Heart left ventricle (tissue), 16 donors: ENCODE measurements at regions not wholly inside any gene's neighbourhood (a gene's known extent, or its start where the extent isn't known, plus 50 kb on each side); places are given as distances from the start of the nearest gene placed in this dataset.

ENCODE experiments used
- ATAC-seq, 4 donors: fragments of 200-7000 bp; cut with Tn5 transposase; one replicate each; pipeline ENCODE4 v1.9.1; 2020 to 2022; ENCODE audit warnings: moderate library complexity in 4 of 4, mild to moderate bottlenecking in 3 of 4, moderate number of reproducible peaks in 1 of 4
- DNase-seq, 5 donors: peaks; one replicate each; pipeline ENCODE4 v3.0.0-alpha.2; 2020
- H3K27ac ChIP-seq, 12 donors: fragments of 200-600 bp; sonication (generic) in 4 of 12; one replicate each; pipeline versions ENCODE4 v1.5.0 to v1.8.0; 2016 to 2022; ENCODE audit warnings: mild to moderate bottlenecking in 2 of 12
- H3K27me3 ChIP-seq, 9 donors: fragments of 200-600 bp; sonication (generic) in 2 of 9; one replicate each; pipeline versions ENCODE4 v1.5.1 to v1.8.0; 2016 to 2022; ENCODE audit warnings: mild to moderate bottlenecking in 3 of 9
- H3K36me3 ChIP-seq, 9 donors: fragments of 200-600 bp; sonication (generic) in 2 of 9; one replicate each; pipeline versions ENCODE4 v1.5.0 to v1.8.0; 2018 to 2022; ENCODE audit warnings: mild to moderate bottlenecking in 2 of 9
- H3K4me1 ChIP-seq, 12 donors: fragments of 200-600 bp; sonication (generic) in 4 of 12; one replicate each; pipeline versions ENCODE4 v1.5.0 to v1.8.0; 2016 to 2022; ENCODE audit warnings: mild to moderate bottlenecking in 3 of 12
- H3K4me3 ChIP-seq, 12 donors: fragments of 200-600 bp; sonication (generic) in 4 of 12; one replicate each; pipeline versions ENCODE4 v1.5.0 to v1.8.0; 2017 to 2022; ENCODE audit warnings: mild to moderate bottlenecking in 9 of 12, moderate library complexity in 4 of 12
- H3K9me3 ChIP-seq, 12 donors: fragments of 200-600 bp; sonication (generic) in 4 of 12; one replicate each; pipeline versions ENCODE4 v1.5.0 to v1.8.0; 2016 to 2022; ENCODE audit warnings: mild to moderate bottlenecking in 1 of 12
- CTCF ChIP-seq, 12 donors: fragments of 200-600 bp; sonication (generic) in 4 of 12; IDR thresholded peaks; one replicate each; pipeline versions ENCODE4 v1.5.0 to v1.8.0; 2018 to 2022; ENCODE audit warnings: antibody characterized with exemption in 12 of 12, mild to moderate bottlenecking in 5 of 12
- POLR2A ChIP-seq, 2 donors: fragments of 450-650 bp; IDR thresholded peaks; one replicate each; pipeline ENCODE4 v1.6.1; 2017; ENCODE audit warnings: antibody characterized with exemption in 2 of 2, mild to moderate bottlenecking in 2 of 2, moderate library complexity in 2 of 2
- WGBS, 4 donors: extraction: QIAGEN DNeasy Blood & Tissue Kit in 2 of 4; methylation state at CpG; one replicate each; pipeline versions ENCODE4 v1.1.5 to v1.1.7; 2013 to 2018; 5-methylcytosine and 5-hydroxymethylcytosine counted together
- intact Hi-C, 10 donors: fragments of 100-400 bp; cut with DNase I; formaldehyde crosslinking; loops; one replicate each; pipeline versions ENCODE4 v1.11.1 to v1.14.2; 2022
- donor health status: ischemic (EF 13 %, LVEDD 7.1; RV severe dilation, severe dysfunction).
- donor health status: healthy with polysubstance abuse.
- donor health status: DM: no; HTN: yes; CAD: no.
- donor health status: DM: no; HTN: no; CAD: no.
- donor health status: ischemic (EF 25% LVEDD 6.9; RV normal size, moderate dysfunction).
- donor health status: ischemic (EF 25% LVEDD 5.7; RV mildly dilated, moderate dysfunction).
- donor health status: healthy.
- donor health status: DM: yes; HTN: yes; CAD: no.
- donor health status: ischemic (EF 35%, LVEDD 5.7; RV mildly dilated, moderate dysfunction).
- donor health status: nonischemic (EF 11% LVEDD 7.7; RV severe dilation, severe dysfunction).
- donor health status: DM: yes; HTN: yes; CAD: no.
- donor health status: PGD.
- donor health status: ischemic (EF 29% LVEDD 5.4; RV normal size, mild dysfunction).
- donor health status: nonischemic (EF 23%, LVEDD 6.1; RV moderate dilation, normal function).

- Histone ChIP-seq H3K9me3 (no peaks in the 10 kb centered on the region), H3K4me1 (no peaks in the 10 kb centered on the region), H3K27ac (no peak overlapping the region), H3K36me3 (peaks cover 0 to 7% (median 0%) of the 10 kb centered on the region in 9 donors), H3K27me3 (no peaks in the 10 kb centered on the region), H3K4me3 (no peak overlapping the region)
- intact Hi-C loops: loop anchor here in 1 of 10 donors (10.0 kb wide), 1 partner anchor 150 kb away; no protein-coding TSS in a partner anchor
- DNase-seq (no peak), ATAC-seq (no peak)
- TF ChIP-seq CTCF (IDR thresholded peaks at IDR 0.05) (no peak), POLR2A (IDR thresholded peaks at IDR 0.05) (no peak)
- WGBS, 4 donors: 79 to 93% (median 85%) methylated on average over 2 of the region's 2 CpGs
Measured at GRCh38 chr2:120964819-120965218, 229.2 kb downstream of the GLI2 start.

GRCh38 chr2:120966510-120967254 is 231.0 kb downstream of the GLI2 start:
- intact Hi-C loops: loop anchor here in 1 of 10 donors (10.0 kb wide), 1 partner anchor 152 kb away; no protein-coding TSS in a partner anchor
- Histone ChIP-seq H3K4me3 (no peak overlapping the region), H3K9me3 (no peaks in the 10 kb centered on the region), H3K27ac (no peak overlapping the region), H3K4me1 (no peaks in the 10 kb centered on the region), H3K36me3 (peaks cover 0 to 18% (median 0%) of the 10 kb centered on the region in 9 donors), H3K27me3 (no peaks in the 10 kb centered on the region)
- ATAC-seq (no peak), DNase-seq (no peak)
- WGBS, 4 donors: 88 to 94% (median 93%) methylated on average over 3 to 12 of the region's 12 CpGs
- TF ChIP-seq POLR2A (IDR thresholded peaks at IDR 0.05): no peak
- TF ChIP-seq CTCF (IDR thresholded peaks at IDR 0.05): no peak

DNA sequence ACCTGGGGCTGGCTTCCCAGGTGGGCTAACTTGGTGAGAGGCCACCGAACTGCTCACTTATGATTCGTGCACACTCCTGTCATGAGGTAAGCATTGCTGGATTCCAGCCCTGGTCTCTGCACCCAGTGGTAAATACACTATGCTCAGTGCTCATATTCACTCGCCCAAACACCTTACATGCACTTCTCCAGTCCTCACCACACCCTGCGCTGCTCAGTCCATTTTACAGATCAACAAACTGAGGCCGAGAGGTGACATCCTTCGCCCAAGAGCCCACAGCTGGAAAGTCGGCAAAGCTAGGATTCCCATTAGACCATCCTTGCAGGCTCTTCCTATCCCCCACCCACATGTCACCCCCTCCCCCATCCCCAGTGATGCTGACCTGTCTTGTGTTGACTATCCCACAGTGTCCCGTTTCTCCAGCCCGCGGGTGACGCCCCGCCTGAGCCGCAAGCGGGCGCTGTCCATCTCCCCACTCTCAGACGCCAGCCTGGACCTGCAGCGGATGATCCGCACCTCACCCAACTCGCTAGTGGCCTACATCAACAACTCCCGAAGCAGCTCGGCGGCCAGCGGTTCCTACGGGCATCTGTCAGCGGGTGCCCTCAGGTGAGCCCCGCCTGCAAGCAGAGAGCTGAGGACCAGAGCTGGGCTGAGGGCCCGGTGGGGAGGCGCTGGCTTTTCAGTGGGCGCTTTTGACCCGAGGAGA is 232.8 kb downstream of the GLI2 start:
- TF ChIP-seq CTCF (IDR thresholded peaks at IDR 0.05): no peak
- no peak for TF ChIP-seq POLR2A (IDR thresholded peaks at IDR 0.05)
- Histone ChIP-seq H3K9me3 (no peaks in the 10 kb centered on the region), H3K27me3 (no peaks in the 10 kb centered on the region), H3K36me3 (peaks cover 0 to 18% (median 0%) of the 10 kb centered on the region in 9 donors), H3K27ac (no peak overlapping the region), H3K4me1 (no peaks in the 10 kb centered on the region), H3K4me3 (no peak overlapping the region)
- intact Hi-C loops: loop anchor here in 1 of 10 donors (10.0 kb wide), 1 partner anchor 154 kb away; no protein-coding TSS in a partner anchor
- DNase-seq (no peak), ATAC-seq (no peak)
- WGBS, 4 donors: 92 to 93% (median 93%) methylated on average over 30 of the region's 30 CpGs
